HL-60 (cell line): ENCODE measurements at regions not wholly inside any gene's neighbourhood (a gene's known extent, or its start where the extent isn't known, plus 50 kb on each side); places are given as distances from the start of the nearest gene placed in this dataset.

ENCODE experiments used
- DNase-seq, 2 experiments: peaks; one replicate each; pipeline ENCODE4 v3.0.0-alpha.2; 2010 to 2020; ENCODE audit warnings: low read depth in 1 of 2, low spot score in 1 of 2
- H3K27ac ChIP-seq: fragments of 250-450 bp; sonication (Bioruptor Pico); replicated peaks from 2 replicates; pipeline ENCODE4 v1.5.1; 2020; ENCODE audit warnings: mild to moderate bottlenecking, moderate library complexity
- H3K27me3 ChIP-seq: fragments of 250-450 bp; sonication (Bioruptor Pico); 2 replicates; pipeline ENCODE4 v1.5.1; 2021; ENCODE audit warnings: mild to moderate bottlenecking, moderate library complexity; ENCODE audit not compliant: insufficient read depth, poor library complexity, severe bottlenecking
- H3K4me3 ChIP-seq: replicated peaks from 2 replicates; pipeline ENCODE4 v1.5.1; 2011; ENCODE audit warnings: mild to moderate bottlenecking, control low read depth, low read length; ENCODE audit not compliant: insufficient read depth
- GABPA ChIP-seq: IDR thresholded peaks from 2 replicates; pipeline ENCODE4 v1.6.1; 2012; ENCODE audit warnings: low read depth
- POLR2AphosphoS5 ChIP-seq: IDR thresholded peaks from 2 replicates; pipeline ENCODE4 v1.6.1; 2012; ENCODE audit warnings: low read depth
- SPI1 ChIP-seq: IDR thresholded peaks from 2 replicates; pipeline ENCODE4 v1.6.1; 2012; ENCODE audit warnings: low read depth, mild to moderate bottlenecking, borderline replicate concordance
- TF ChIP-seq, protein P1 (sequence below): IDR thresholded peaks from one replicate; pipeline ENCODE4 v1.5.1; 2011; ENCODE audit warnings: low read length, control low read depth, inconsistent platforms; ENCODE audit not compliant: insufficient read depth
- TF ChIP-seq, protein P2 (sequence below): IDR thresholded peaks from 2 replicates; pipeline ENCODE4 v1.6.1; 2012; ENCODE audit warnings: low read depth; ENCODE audit not compliant: insufficient replicate concordance

DNA sequence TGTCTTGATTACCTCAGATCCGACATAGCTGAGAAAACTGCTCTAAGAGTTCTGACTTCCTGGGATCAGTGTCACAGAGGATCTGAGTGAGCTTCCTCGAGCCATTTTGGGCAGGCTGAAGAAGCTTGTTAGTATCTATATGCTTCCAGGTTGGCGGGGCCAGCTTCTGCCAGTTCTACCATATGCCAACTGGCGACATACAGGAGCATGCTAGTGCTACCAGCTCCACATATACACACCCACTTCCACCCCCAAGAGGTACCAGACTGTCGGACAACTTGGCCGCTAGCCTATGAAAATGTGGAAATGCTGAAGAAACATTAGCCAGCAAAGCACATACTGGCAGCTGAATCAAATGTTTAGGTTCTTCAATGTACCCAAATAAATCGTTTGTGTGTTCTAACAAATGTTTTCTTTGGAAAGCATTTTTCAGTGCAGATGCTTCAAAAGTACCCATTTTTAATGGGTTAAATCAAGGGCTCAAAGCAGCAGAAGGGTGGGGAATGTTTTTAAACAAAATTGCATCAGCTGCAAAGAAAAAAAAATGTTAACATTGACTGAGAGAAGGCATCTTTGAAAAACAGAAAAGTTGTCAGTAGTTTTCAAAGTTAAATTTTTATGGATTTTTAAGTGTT is 163.7 kb downstream of the KLF12 start:
- Histone ChIP-seq H3K27me3 (no peaks in the 10 kb centered on the region), H3K4me3 (no peak overlapping the region), H3K27ac (no peak overlapping the region)
- no peak for DNase-seq
- TF ChIP-seq, protein P1, sequence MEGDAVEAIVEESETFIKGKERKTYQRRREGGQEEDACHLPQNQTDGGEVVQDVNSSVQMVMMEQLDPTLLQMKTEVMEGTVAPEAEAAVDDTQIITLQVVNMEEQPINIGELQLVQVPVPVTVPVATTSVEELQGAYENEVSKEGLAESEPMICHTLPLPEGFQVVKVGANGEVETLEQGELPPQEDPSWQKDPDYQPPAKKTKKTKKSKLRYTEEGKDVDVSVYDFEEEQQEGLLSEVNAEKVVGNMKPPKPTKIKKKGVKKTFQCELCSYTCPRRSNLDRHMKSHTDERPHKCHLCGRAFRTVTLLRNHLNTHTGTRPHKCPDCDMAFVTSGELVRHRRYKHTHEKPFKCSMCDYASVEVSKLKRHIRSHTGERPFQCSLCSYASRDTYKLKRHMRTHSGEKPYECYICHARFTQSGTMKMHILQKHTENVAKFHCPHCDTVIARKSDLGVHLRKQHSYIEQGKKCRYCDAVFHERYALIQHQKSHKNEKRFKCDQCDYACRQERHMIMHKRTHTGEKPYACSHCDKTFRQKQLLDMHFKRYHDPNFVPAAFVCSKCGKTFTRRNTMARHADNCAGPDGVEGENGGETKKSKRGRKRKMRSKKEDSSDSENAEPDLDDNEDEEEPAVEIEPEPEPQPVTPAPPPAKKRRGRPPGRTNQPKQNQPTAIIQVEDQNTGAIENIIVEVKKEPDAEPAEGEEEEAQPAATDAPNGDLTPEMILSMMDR = no peak
- TF ChIP-seq GABPA (no peak), SPI1 (no peak), POLR2AphosphoS5 (no peak)
- TF ChIP-seq, protein P2, sequence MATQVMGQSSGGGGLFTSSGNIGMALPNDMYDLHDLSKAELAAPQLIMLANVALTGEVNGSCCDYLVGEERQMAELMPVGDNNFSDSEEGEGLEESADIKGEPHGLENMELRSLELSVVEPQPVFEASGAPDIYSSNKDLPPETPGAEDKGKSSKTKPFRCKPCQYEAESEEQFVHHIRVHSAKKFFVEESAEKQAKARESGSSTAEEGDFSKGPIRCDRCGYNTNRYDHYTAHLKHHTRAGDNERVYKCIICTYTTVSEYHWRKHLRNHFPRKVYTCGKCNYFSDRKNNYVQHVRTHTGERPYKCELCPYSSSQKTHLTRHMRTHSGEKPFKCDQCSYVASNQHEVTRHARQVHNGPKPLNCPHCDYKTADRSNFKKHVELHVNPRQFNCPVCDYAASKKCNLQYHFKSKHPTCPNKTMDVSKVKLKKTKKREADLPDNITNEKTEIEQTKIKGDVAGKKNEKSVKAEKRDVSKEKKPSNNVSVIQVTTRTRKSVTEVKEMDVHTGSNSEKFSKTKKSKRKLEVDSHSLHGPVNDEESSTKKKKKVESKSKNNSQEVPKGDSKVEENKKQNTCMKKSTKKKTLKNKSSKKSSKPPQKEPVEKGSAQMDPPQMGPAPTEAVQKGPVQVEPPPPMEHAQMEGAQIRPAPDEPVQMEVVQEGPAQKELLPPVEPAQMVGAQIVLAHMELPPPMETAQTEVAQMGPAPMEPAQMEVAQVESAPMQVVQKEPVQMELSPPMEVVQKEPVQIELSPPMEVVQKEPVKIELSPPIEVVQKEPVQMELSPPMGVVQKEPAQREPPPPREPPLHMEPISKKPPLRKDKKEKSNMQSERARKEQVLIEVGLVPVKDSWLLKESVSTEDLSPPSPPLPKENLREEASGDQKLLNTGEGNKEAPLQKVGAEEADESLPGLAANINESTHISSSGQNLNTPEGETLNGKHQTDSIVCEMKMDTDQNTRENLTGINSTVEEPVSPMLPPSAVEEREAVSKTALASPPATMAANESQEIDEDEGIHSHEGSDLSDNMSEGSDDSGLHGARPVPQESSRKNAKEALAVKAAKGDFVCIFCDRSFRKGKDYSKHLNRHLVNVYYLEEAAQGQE = no peak

DNA sequence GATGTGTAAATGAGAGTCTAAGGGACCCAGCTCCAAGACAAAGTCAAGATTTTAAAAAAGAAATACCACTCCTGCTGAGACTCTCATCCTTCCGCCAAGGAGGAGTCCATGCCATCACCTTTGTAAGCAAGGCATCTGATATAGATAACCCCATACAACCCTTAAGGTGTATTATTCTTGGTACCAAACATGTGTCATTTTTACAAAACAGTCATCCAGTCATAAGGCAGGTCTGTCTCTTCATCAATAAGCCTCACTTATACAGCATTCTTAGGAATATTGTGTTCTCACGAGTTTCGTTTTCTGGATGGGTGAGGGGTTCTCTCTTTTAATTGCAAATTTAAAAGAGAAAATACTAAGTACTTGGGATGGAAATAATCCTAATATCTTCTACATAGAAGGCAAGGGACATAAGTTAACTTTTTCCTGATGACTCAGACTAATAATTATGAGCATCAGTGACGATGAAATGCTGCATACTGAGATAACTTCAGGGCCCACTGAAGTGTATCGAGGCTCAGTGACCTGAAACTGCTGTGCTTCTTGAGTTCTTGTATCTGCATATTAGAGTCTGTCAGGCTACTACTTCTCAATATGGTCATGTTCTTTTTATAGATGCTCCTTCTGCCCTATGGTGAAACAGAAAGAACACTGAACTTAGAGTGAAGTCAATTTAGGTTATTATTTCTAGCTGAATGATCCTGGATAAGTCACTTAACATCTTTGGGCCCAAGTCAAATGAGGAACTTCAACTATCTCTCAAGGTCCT is 166.6 kb downstream of the KLF12 start:
- H3K27ac ChIP-seq = no peak overlapping the region

DNA sequence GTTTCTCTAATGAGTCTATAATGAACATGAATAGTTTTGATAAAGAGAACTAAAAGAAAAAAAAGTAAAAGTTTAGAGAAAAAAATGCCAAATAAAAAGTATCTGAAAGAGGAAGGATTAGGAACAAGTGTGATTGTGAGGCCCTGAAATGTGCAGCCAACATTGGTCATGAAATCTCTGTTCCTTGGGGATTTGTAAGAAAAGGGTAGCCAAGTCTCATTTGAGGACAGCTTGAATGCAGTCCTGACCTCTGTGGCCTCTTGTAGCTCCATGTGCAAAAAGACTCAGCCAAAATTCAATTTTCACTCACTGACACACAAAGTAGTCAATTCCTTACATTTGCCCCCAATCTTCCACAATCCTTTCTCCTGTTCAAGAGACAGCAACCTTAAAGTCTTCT is 167.9 kb downstream of the KLF12 start:
- TF ChIP-seq GABPA (no peak), POLR2AphosphoS5 (no peak)
- TF ChIP-seq, protein P1 = no peak
- TF ChIP-seq, protein P2 = no peak
- Histone ChIP-seq H3K27ac (no peak overlapping the region), H3K4me3 (no peak overlapping the region), H3K27me3 (no peaks in the 10 kb centered on the region)
- DNase-seq = no peak

More for the DNA sequence above, 166.6 kb downstream of the KLF12 start:
- TF ChIP-seq, protein P1 = no peak
- TF ChIP-seq GABPA (no peak), POLR2AphosphoS5 (no peak), SPI1 (no peak)
- TF ChIP-seq, protein P2 = no peak
- Histone ChIP-seq H3K4me3 (no peak overlapping the region), H3K27me3 (no peaks in the 10 kb centered on the region)
- no peak for DNase-seq
